DOHH2 (cell line): ENCODE measurements at regions not wholly inside any gene's neighbourhood (a gene's known extent, or its start where the extent isn't known, plus 50 kb on each side); places are given as distances from the start of the nearest gene placed in this dataset.

Experiments used
- CTCF ChIP-seq: fragments of 200-600 bp; sonication (generic); IDR thresholded peaks from one replicate; pipeline ENCODE4 v1.5.1; 2014; ENCODE audit warnings: antibody characterized with exemption, mild to moderate bottlenecking, low read depth, low read length; ENCODE audit not compliant: poor library complexity, severe bottlenecking
- EZH2phosphoT487 ChIP-seq: fragments of 200-600 bp; sonication (generic); IDR thresholded peaks from 2 replicates; pipeline ENCODE4 v1.6.1; 2017; ENCODE audit warnings: borderline replicate concordance, mild to moderate bottlenecking, antibody characterized with exemption, low read length, moderate library complexity, mixed read lengths

DNA sequence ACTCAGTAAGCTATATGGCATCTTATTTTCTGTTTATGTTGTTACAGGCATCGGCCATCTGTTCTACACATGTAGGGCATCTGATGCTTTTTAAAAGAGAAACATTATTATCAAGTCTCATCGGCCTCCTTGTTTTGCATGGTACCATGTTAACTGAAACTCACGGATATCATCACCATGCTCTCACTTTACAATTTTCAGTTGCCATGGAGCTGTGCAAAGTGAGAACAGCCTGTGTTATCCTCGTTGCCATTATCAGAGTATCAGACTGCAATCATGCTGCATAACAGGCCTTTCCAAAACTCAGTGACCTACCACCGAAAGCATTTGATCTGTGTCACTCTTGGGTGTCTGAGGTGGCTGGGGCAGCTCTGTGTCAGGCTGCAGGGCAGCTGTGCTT, 110.3 kb downstream of the C17orf67 start:
- TF ChIP-seq CTCF (no peak), EZH2phosphoT487 (no peak)
